GM20000 (cell line): ENCODE measurements at regions not wholly inside any gene's neighbourhood (a gene's known extent, or its start where the extent isn't known, plus 50 kb on each side); places are given as distances from the start of the nearest gene placed in this dataset.

Source experiments
- DNase-seq: peaks from one replicate; pipeline ENCODE4 v3.0.0; 2012; ENCODE audit warnings: low spot score
- CTCF ChIP-seq: IDR thresholded peaks from 2 replicates; pipeline ENCODE4 v1.5.1; 2012; ENCODE audit warnings: mild to moderate bottlenecking, control low read depth; ENCODE audit errors: extremely low read depth, missing control alignments

- no peak for TF ChIP-seq CTCF
- DNase-seq, result no peak
These were observed 71.2 kb upstream of the CCBE1 start for GRCh38 chr18:59768409-59768808.

- no peak for DNase-seq
- no peak for TF ChIP-seq CTCF
These were observed 70.5 kb upstream of the CCBE1 start for GRCh38 chr18:59767732-59768131.

- DNase-seq, result no peak
These were observed 68.1 kb upstream of the CCBE1 start for GRCh38 chr18:59765343-59765742.

GRCh38 chr18:59764281-59764680 lies 67.1 kb upstream of the CCBE1 start:
- no peak for TF ChIP-seq CTCF
- no peak for DNase-seq

More at GRCh38 chr18:59765343-59765742, 68.1 kb upstream of the CCBE1 start:
- TF ChIP-seq CTCF, result no peak

GRCh38 chr18:59763541-59764136 lies 66.4 kb upstream of the CCBE1 start:
- no peak for TF ChIP-seq CTCF
- DNase-seq, result no peak

- no peak for DNase-seq
- no peak for TF ChIP-seq CTCF
These were observed 63.7 kb upstream of the CCBE1 start for GRCh38 chr18:59760619-59761600.

- no peak for DNase-seq
- no peak for TF ChIP-seq CTCF
These were observed 63.0 kb upstream of the CCBE1 start for GRCh38 chr18:59760212-59760611.
